ENCODE measurements at regions not wholly inside any gene's neighbourhood (a gene's known extent, or its start where the extent isn't known, plus 50 kb on each side); places are given as distances from the start of the nearest gene placed in this dataset.
A peak's percentile ranks its signal among the peaks of the same experiment; 100 is the strongest.

DNA sequence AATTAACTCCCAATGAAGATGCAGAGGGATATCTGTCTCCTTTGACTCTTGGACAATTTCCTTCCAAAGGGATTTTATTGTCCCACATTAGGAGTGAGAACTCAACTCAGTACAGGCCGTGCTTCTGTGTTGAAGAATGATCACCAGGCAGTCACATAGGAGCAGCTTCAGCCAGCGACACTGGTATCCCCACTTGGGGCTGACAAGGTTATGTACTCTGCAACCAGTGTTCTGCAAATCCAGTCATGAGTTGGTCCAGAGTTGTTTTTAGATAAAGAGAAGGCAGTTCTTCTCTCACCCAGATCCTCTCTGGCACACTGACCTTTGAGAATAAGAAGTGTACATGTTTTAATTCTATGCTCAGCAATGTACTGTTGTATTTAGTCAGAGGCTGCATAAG lies 415.8 kb downstream of the SETD4 start:
- DNase-seq (ENCODE audit: low read depth) = no peak

DNA sequence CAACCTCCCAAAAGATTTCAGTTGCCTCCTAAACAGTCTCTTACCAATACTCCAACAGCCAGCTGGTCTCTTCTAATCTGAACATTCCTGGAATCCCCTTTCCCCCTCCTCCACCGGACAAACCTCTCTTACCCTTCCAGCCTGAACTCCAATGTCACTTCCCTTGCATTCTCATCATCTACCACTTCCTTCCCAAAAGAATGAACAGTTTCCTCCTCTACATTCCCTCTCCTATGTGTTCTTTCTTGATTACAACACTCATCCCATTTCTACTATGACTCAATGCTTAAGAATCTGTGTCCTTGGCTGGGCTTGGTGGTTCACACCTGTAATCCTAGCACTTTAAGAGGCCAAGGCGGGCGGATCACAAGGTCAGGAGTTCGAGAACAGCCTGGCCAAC lies 417.1 kb downstream of the SETD4 start:
- DNase-seq (ENCODE audit: low read depth) = no peak

DNA sequence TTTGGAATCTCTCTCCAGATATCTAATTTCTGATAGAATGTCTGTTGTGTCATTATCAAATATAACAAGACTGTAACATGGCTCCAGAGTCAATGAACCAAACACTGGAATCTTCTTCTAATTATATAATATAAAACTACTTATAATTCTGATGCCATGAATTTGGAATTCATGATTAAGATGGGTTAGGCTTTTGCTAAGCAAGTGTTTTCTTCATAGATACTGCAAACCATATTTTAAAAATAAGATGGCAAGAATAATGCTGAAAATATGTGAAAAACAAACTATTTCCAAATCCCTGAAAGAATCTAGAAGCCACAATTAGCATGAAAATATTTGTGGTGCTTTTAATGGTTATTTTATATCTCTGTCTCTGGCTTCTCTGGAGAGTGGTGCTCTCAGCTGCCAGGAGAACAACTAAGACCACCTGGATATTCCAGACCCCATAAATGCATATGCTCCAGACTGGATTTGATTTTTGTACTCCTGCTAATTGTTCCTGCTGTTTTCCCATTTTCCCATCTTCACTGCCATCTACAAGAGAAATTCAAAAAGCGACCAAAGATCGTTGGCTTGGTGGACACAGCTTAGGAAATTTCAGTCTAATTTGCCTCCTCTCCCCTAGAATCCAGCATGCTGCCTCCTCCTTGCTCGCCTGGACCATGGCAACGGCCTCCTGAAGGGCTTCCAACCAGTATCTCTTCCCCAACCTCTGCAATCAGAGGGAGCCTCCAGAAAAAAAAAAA lies 418.9 kb downstream of the SETD4 start:
- no peak for DNase-seq (ENCODE audit: low read depth)

DNA sequence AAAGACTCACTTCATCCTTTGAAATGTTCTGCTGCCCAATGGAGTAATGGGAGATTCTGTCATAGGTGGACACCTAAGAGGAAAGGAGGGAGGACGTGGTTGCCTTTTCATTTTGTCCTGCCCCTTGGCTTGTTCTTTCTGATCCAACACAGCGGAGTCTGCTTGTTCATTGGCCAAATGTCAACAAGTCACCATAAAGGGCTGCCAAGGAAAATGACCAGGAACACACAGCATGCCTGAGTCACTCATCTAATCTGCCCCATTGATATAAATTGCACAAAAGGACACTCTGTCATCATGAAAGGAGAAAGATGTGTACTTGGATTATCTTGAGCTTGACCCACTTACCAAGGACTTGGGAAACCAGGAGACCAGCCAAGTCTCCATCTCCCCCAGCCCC lies 422.9 kb downstream of the SETD4 start:
- DNase-seq (ENCODE audit: low read depth) = no peak

DNA sequence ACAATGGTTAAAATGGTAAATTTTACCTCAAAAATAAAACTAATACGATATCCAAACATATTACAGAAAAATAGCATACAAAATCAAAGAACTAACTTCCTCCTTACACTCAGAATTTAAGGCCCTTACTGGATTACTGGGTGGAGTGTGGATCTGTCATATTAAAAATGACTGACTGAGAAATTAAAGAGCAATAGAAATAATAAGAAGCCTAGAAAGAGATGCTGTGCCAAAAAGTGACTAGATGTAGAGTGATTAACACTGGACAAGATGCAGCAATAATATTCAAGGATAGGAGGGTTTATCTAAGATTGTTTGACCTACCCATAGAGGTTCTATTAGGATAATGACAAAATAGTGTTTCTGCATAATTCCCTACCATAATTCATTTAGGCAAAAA lies 424.3 kb downstream of the SETD4 start:
- DNase-seq (ENCODE audit: low read depth) = no peak

DNA sequence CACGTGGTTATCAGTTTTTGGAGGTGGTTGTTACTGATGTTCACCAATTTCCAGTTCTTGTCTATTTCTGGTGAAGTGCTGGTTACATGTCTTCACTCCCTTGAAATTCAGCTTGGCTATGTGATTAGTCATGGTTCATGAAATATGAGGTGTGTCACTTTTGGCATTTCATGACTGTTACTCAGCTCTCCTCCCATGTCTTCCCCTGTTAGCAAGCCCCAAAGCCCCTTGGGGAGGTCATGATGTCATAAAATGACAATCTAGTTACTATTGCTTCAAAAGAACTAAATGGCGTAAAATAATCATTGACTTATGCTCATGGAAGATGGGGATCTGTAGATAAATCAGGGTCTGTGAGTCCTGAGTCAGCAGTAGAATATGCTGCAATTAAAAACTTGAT lies 425.1 kb downstream of the SETD4 start:
- no peak for DNase-seq (ENCODE audit: low read depth)

DNA sequence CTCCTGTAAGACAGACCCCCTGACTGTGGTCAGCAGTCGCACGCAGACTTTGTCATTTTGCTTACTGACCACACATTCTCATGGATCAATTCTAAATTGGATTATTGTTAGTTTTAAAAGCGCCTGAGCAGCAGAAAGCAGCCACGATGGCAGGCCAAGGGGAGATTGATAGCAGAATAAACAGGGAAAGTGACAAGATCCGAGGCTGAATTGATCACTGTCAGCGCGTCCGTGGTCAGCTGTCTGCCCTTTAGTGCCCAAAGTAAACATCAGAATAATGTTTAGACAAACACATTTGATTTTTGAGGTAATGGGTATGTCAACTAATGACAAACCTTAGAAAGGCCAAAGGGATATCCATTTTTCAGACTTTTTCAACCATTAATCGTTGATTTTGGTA lies 426.8 kb downstream of the SETD4 start:
- DNase-seq (ENCODE audit: low read depth) = no peak

DNA sequence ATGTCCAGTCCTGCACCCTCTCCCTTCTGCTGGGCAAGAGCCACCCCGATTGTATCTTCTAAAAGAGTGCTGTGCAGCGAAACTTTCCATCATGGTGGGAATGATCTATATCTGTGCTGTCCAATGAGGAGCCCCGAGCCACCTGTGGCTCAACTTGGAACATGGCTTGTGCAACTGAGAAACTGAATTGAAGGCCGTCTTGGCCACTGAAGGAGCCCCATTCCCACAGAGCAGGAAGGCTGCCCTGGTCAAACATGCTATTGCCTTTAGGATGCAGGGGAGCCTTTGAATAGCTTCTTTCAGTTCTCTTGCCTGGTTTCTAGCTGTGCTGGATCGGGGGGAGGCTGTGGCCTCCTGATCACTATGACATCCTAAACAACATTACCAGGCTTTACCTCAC lies 427.6 kb downstream of the SETD4 start:
- no peak for DNase-seq (ENCODE audit: low read depth)

DNA sequence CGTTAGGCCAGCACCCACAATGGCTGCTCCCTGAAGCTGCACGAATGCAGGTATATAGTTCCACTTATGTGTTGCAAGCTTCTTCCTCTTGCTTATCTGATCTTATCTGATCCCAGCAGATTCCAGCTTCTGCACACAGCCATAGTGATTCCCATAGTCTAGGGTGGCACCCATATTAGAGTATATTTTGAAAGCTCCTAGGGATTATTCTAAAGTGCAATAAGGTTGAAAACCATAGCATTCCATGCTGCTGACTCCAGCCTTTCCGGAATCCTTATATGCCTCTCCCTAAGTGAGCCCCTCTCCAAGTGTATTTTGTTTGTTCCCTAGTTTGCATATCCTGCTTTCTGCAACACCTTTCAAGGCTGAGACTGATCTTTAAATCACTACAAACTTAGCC lies 432.0 kb downstream of the SETD4 start:
- DNase-seq (ENCODE audit: low read depth) = no peak

DNA sequence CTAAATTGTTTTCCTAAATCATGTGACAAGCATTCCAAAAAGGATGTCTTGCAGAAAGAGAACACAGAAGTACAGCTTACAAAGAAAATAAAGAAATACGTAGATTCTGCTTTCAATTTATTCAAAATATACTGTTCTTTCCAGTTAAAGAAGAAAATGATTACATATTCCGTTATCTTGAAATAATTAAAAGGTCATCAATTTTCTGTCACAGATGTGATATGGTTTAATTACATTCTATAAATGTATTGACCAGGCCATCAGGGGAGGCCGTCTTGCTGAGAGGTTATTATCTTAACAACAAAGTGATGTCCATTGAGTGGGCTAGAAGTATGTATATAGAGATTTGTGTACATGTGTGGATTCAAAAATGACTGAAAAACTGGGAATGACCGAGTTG lies 432.9 kb downstream of the SETD4 start:
- no peak for DNase-seq (ENCODE audit: low read depth)

DNA sequence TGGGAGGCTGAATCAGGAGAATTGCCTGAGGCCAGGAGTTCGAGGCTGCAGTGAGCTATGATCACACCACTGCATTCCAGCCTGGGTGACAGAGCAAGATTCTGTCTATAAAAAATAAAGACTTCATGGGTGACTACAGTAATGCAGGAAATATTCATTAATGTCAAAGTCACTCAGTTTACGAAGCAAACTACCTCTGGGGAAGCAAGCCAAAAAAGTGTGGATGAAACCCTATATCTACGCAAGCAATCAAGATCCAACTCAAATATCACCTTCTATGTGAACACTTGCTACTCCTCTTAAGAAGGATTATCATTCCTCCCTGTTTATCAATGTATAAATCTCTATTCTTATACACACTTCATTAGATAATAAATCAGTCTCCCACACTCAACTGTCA lies 434.8 kb downstream of the SETD4 start:
- no peak for DNase-seq (ENCODE audit: low read depth)

DNA sequence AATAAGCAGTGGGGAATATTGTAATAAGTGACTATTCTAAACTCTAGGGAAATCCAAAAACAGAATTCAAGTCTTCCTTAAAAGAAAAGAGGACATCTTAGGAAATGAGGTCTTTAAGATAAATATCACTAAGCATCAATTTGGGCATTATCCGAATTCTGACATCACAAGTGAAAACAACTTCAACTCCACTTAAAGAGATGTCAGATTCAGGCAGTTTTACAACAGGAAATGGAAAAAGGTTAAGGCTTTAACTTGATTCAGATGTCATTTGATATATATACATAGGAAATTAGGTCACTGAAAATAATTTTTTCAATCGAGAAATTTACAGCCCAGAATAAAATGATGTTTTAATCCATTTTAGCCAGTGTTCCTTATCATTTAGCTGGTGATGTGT lies 435.4 kb downstream of the SETD4 start:
- no peak for DNase-seq (ENCODE audit: low read depth)

DNA sequence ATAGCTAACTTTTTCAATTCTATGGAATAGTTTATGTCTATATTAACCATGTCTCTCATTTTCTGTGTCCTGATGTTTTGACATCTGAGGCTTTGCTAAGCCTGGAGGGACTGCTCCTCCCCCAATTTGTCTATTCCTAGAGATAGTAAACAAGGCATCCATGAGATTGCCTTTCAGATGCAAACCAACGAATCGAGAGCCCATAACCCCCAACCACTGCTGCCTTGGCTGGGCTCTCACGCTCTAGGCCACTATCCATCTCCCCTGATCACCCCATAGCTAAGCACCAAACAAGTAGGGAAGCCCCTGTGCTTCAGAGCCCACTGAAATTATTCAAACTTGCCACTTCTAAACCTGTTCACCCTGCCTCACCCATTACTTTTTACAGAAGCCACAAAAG lies 437.7 kb downstream of the SETD4 start:
- DNase-seq (ENCODE audit: low read depth) = no peak

DNA sequence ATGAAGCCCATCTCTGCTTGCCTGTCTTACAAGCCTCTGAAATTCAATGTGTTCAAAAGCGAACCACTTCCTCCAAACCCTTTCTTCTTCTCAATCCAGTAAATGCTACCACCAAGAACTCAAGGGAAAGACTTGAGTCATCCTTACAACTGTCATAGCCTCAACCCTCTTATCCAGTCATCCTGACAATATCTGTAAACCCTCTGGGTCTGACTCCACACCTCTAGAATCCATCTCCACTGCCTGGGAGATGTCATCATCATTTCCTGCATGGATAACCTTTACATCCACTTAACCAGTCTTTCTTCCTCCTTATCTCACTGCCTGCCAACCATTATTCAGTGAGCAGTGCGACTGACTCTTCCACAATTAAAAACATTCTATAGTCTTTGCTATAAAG lies 441.1 kb downstream of the SETD4 start:
- peak; percentile 78 for DNase-seq (ENCODE audit: low read depth)

DNA sequence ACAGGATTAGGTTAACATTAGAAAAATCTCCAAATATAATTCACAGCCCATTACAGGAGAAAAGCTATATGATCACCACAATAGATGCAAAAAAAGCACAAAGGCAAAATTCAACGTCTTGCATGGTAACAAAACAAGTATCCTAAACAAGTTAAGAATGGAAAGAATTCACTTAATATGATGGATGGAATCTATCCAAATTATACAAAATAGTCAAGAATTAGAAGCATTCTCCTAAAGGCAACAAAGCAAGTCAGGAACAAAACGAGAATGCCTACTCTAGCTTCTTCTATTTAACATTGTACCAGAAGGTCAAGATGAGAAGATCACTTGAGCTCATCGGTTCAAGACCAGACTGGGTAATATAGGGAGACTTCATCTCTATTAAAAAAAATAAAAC lies 442.8 kb downstream of the SETD4 start:
- no peak for DNase-seq (ENCODE audit: low read depth)

DNA sequence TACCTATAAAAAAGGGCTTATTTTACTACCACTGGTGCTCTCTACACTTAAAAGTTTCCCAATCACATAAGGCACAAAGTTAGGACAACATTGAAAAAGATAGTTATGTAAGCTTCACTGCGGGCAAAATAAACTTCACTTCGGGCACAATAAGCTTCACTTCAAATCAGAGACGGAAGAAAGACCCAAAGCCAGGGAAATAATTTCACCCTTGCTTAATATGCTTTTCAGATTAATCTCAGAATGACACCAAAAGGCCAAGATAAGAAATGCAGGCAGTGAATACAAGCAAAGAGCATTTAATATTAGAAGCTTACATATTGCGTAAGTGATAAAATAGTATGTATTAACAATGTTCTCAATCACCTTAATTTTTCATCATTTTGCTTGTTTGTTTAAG lies 444.2 kb downstream of the SETD4 start:
- DNase-seq (ENCODE audit: low read depth) = no peak

DNA sequence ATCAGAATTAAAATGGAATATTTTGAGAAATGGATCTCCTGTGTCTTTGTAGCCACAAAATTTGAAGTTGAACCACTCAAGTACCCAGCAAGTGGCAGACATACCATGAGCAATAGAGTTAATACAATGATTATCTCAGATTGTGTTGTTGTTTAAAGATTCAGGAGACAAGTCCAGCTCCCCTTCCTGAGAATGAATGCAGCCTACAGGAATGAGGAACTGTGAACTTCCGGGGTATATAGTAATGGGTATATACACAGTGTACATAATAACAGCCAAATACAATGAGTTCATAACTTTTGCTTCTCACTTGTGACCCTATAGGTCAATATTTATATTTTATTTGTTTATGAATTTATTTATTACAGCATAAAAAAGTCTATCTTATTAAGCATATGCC lies 445.0 kb downstream of the SETD4 start:
- DNase-seq (ENCODE audit: low read depth) = no peak

DNA sequence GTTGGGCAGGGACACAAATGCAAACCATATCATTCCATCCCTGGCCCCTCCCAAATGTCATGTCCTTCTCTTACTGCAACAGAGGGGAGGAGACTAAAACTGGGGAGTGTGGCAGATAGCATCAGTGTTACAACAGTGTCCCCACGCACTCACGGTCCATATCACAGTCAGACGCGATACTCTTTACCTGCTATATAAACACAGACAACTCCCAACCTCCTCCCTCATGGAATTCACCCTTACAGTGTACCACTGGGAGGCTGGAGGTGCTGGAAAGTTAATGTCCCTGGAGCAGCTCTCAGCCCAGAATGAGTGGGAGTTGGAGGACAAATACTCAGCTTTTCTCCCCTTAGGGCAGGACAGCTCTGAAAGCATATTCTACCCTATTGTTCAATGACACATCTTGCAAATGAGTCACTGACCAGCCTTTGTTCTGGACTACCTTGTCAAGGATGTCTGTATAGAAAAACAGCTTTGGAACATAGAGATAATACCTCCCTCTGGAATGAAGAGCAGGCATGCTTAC lies 445.9 kb downstream of the SETD4 start:
- DNase-seq (ENCODE audit: low read depth) = peak; percentile 51

DNA sequence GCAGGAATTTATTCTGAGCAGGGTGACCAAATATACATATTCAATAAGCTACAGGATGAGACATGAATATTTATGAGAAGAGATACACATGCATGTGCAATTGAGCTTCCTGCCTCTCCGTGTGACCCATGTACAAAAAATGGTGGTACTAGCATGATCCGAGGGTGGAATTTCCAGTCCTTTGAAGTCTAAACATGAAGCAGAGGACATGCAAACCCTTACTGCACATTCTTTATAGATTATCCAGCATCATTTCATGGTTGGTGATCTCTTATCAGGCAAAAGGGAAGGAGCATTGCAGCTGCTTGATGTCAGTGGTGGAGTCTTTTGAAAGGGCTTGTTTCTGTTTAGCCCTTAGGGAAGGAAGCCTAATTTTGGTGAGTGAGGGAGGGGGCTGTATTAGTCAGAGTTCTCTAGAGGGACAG lies 448.6 kb downstream of the SETD4 start:
- peak; percentile 60 for DNase-seq (ENCODE audit: low read depth)

DNA sequence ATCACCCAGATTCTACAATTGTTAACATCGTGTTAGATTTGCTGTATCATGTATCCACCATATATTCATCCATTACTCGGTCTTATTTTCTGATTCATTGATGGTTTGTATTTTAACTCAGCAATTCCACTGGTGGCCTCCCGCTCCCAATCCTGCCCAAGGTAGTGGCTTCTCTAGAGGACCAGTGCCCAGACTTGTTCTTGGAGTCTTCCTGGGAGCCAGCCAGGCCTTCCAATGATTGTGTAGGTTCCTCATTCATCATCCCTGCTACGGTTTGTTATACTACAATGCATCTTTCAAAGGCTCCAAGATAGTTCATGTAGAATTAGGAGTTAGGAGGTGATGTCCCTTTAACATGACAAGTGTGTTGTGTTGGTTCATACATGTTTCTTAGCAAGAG lies 451.1 kb downstream of the SETD4 start:
- DNase-seq (ENCODE audit: low read depth) = no peak

DNA sequence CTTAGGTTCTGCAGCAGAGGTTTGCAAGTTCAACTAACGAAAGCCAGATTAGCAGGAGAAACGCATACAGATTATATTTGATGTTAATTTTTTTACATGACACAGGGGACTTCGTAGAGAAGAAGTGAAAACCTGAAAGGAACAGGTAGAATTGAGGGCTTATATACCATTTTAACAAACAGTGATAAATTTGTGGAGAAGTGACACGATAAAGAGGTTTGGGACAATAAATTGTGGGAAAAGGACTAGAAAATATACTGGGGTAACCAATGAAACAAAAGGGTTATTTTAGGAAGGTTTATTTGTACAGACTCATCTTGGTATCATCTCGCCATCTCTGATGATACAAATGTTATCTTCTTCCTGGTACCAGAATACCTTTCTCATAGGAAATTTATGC lies 452.9 kb downstream of the SETD4 start:
- DNase-seq (ENCODE audit: low read depth) = no peak

DNA sequence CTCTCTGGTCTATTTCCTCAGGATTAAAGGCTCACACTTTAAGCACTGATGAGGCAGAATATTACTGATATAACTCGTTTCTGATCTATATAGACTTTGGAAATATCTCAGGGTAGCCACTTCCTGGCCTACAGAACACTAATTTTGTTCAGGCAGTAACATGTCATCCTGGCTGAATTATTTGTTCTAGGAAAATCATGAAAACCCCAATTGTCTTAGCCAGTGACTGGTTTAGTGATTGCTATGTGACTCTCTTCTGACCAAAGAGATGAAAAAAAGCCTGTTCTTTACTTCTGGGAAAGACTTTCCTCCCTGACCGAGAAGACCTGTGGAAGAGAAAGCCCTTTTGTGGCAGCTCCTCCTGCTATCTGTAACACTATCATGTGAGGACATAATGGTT lies 453.7 kb downstream of the SETD4 start:
- DNase-seq (ENCODE audit: low read depth) = no peak

DNA sequence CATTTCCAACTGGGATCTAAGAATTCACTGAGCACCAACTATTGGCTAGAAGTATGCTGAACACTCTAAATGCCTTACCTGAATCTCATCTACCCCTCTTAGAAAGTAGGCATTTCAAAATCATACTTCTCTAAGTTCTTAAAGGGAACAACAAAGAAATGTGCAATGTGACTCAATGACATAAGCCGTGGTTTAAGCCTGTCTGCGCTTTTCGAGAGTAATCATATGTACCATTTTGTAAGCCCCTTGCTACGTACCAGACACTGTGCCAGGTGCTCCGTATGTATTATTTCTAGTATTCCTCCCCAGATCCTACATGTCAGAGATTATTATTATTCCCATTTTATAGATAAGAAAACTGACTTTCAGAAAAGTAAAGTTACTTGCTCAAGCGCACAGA lies 454.2 kb downstream of the SETD4 start:
- DNase-seq (ENCODE audit: low read depth) = no peak

DNA sequence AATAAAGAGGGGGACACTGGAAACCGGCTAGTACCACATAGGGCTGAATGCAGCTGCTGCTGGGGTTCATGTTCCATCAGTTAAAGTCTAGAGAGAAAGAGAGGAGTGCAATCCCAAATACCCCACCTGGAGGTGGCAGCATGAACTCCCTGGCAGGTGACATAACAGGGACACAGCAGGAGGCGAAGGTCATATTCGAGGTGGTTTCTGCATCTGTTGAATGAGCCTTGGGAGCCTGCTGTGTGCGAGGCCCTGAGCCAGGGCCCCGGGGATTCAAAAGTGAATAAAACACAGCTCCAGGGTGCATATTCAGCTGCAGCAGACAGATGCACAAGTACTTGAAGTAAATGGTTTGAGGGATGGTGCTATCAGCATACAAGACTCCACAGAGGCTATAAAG lies 456.8 kb downstream of the SETD4 start:
- no peak for DNase-seq (ENCODE audit: low read depth)
